IPS-20b (cell line): ENCODE measurements at regions not wholly inside any gene's neighbourhood (a gene's known extent, or its start where the extent isn't known, plus 50 kb on each side); places are given as distances from the start of the nearest gene placed in this dataset.

Experiments
- H3K27ac ChIP-seq: one replicate; pipeline ENCODE4 v1.5.1; 2013; ENCODE audit warnings: low read length
- H3K27me3 ChIP-seq: 2 replicates; pipeline ENCODE4 v1.6.1; 2013; ENCODE audit warnings: mild to moderate bottlenecking, low read length, inconsistent platforms; ENCODE audit not compliant: insufficient read depth
- H3K36me3 ChIP-seq: 2 replicates; pipeline ENCODE4 v1.6.1; 2013; ENCODE audit warnings: low read depth, mild to moderate bottlenecking, inconsistent platforms, low read length, moderate library complexity; ENCODE audit not compliant: insufficient read depth
- H3K4me1 ChIP-seq: 2 replicates; pipeline ENCODE4 v1.6.1; 2013; ENCODE audit warnings: mild to moderate bottlenecking, control low read depth, inconsistent platforms, low read length, moderate library complexity; ENCODE audit not compliant: insufficient read depth
- H3K4me3 ChIP-seq: 2 replicates; pipeline ENCODE4 v1.5.1; 2013; ENCODE audit warnings: mild to moderate bottlenecking, low read length, inconsistent platforms
- H3K9ac ChIP-seq: 2 replicates; pipeline ENCODE4 v1.6.1; 2013; ENCODE audit warnings: low read depth, mild to moderate bottlenecking, inconsistent platforms, low read length, moderate library complexity
- H3K9me3 ChIP-seq: 2 replicates; pipeline ENCODE4 v1.6.1; 2013; ENCODE audit warnings: mild to moderate bottlenecking, low read depth, low read length, inconsistent platforms; ENCODE audit not compliant: insufficient read depth

DNA sequence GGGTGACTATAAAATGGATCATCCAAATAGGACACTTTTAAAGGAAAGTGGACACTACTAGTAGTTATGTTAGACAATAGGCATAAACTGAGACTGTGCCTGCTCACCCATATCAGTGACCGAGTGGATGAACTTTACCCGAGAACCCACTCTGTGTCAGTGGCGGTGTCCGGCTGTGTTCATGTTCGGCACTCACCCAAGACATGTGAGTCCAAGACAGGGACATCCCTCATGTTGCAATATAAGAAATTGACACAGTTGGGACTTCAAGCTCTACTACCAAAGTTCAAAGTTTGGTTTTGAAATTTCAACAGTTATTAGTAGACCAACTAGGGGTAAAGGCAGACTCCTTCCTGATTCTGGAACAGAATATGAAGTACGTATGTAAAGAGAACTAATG, 326.3 kb upstream of the TNP1 start:
- Histone ChIP-seq H3K36me3 (no peaks in the 10 kb centered on the region), H3K27me3 (no peaks in the 10 kb centered on the region), H3K4me3 (no peak overlapping the region), H3K4me1 (no peaks in the 10 kb centered on the region), H3K27ac (no peak overlapping the region), H3K9me3 (no peaks in the 10 kb centered on the region), H3K9ac (no peak overlapping the region)

DNA sequence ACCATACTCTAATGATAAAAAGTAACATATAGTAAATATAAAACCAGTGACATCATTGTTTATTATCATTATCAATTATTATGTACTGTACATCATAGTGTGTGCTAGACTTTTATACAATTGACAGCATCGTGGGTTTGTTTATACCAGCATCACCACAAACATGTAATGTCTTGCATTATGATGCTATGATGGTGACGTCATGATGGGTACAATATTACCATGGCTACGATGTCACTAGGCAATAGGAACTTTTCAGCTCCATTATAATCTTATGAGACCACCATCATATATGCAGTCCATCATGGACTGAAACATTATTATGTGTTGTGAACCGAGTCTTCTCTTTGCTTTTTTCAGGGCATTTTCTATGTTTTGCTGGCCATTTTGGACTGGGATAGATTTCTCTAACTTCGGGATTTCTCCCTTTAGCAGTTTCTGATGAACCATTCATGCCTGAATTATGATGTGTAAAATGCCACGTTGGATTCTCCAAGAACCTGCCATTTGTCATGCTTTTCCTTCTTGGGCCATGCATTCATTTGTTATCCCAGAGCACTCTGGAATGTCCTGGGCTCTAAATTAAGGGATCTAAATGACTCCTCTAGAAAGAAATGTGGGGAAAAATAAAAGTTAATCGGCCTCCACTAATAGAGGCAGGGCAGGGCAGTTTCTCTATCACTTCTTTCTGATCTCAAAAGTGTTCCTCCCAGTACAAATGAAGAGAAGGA, 325.6 kb upstream of the TNP1 start:
- Histone ChIP-seq H3K9ac (no peak overlapping the region), H3K9me3 (no peaks in the 10 kb centered on the region), H3K27ac (no peak overlapping the region), H3K27me3 (no peaks in the 10 kb centered on the region), H3K4me1 (no peaks in the 10 kb centered on the region), H3K4me3 (no peak overlapping the region), H3K36me3 (no peaks in the 10 kb centered on the region)

DNA sequence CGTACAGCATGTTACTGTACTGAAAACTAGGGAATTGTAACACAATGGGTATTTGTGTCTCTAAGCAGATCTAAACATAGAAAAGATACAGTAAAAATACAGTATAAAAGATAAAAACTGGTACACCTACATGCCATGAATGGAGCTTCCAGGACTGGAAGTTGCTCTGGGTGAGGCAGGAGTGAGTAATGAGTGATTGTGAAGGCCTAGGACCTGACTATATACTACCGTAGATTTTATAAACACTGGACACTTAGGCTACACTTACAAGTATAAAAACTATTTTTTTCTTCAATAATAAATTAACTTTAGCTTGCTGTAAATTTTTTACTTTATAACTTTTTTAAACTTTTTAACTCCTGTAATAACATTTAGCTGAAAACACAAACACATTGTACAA, 324.4 kb upstream of the TNP1 start:
- Histone ChIP-seq H3K9me3 (no peaks in the 10 kb centered on the region), H3K4me1 (peaks cover 5% of the 10 kb centered on the region; the same call in 1 of the 2 replicates), H3K27ac (no peak overlapping the region), H3K36me3 (no peaks in the 10 kb centered on the region), H3K27me3 (no peaks in the 10 kb centered on the region), H3K4me3 (no peak overlapping the region), H3K9ac (no peak overlapping the region)

DNA sequence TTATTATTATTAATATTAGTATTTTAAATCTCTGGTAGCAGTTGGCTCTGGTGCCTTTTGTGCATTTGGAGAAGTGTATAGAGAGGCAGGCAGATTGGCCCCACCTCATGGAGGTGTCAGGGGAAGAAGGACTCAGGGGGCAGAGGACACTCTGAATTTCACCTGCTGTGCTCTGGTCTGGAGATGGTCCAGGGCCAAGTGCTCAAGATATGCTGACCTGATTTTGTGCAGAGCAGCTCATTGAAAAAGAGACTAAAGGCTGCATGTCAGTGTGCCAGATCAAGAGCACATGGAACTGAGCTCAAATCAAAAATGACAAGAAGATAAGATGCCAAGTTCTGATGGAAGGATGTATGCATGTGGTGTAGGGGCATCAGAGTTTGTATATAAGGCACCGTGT, 323.6 kb upstream of the TNP1 start:
- H3K4me3 ChIP-seq = no peak overlapping the region
- no peak overlapping the region for H3K9ac ChIP-seq
- H3K36me3 ChIP-seq = no peaks in the 10 kb centered on the region
- H3K27ac ChIP-seq = no peak overlapping the region
- H3K4me1 ChIP-seq = peaks cover 5% of the 10 kb centered on the region; the same call in 1 of the 2 replicates
- no peaks in the 10 kb centered on the region for H3K27me3 ChIP-seq
- no peaks in the 10 kb centered on the region for H3K9me3 ChIP-seq

DNA sequence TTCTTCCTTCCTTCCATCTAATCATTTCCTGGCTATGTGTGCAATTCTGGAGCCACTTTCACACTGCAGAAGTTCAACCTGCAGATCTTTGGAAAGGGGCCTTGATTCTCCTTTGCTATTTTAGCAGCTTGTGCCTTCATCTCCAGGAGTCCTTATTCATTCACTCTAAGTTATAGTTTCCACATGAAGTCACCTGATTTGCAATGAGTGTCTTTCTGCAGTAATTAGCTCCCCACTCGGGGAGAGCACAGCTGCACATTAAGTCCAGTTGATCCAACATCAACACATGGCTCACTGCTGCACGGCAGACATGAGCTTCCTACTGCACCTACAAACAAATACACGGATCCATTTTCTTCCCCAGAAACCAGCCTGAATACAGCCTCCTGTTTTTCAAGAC, 323.1 kb upstream of the TNP1 start:
- Histone ChIP-seq H3K36me3 (no peaks in the 10 kb centered on the region), H3K4me3 (no peak overlapping the region), H3K4me1 (peaks cover 5% of the 10 kb centered on the region; the same call in 1 of the 2 replicates), H3K9me3 (peaks cover 3% of the 10 kb centered on the region; the same call in 1 of the 2 replicates), H3K27me3 (no peaks in the 10 kb centered on the region), H3K27ac (no peak overlapping the region), H3K9ac (no peak overlapping the region)

DNA sequence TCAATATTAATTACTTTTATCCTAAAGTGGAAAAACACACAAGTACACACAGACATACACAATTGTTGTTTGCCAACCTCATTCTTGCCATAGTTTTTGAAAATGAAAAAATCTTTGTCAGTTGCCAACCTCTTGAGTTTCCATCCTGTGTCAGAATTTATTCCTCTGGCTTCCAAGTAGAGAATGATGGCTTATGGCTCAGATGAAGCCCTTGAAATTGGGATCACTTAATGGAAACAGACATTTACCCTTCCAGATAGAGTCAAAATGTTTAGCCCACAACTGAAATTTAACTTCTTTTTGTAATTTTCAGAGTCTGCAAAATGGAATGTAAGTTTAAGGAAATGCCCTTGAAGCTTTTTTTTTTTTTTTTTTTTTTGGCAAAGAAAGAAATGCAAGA, 321.6 kb upstream of the TNP1 start:
- Histone ChIP-seq H3K4me1 (peaks cover 5% of the 10 kb centered on the region; the same call in 1 of the 2 replicates), H3K9me3 (peaks cover 6% of the 10 kb centered on the region), H3K4me3 (no peak overlapping the region), H3K36me3 (no peaks in the 10 kb centered on the region), H3K27ac (no peak overlapping the region), H3K27me3 (no peaks in the 10 kb centered on the region), H3K9ac (no peak overlapping the region)

DNA sequence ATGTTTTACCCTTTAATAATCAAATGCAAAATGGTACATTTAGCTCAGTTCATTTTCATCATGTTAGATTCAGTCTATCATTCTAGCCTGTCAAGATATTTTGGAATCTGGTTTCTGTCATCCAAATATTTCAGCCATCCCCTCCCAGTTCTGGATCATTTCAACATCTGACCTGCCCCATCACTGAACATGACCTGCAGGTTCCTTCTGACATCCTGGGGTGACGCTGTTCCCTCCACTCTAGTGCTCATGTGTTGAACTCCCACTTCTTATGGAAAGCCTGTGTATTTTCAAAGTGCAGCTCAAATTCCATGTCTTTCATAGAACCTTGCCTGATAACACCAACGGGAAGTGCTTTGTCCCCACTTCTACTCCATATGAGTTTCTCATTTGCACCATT, 320.0 kb upstream of the TNP1 start:
- Histone ChIP-seq H3K9ac (no peak overlapping the region), H3K27me3 (no peaks in the 10 kb centered on the region), H3K4me1 (peaks cover 5% of the 10 kb centered on the region; the same call in 1 of the 2 replicates), H3K4me3 (no peak overlapping the region), H3K36me3 (no peaks in the 10 kb centered on the region), H3K9me3 (peaks cover 12% of the 10 kb centered on the region), H3K27ac (no peak overlapping the region)

DNA sequence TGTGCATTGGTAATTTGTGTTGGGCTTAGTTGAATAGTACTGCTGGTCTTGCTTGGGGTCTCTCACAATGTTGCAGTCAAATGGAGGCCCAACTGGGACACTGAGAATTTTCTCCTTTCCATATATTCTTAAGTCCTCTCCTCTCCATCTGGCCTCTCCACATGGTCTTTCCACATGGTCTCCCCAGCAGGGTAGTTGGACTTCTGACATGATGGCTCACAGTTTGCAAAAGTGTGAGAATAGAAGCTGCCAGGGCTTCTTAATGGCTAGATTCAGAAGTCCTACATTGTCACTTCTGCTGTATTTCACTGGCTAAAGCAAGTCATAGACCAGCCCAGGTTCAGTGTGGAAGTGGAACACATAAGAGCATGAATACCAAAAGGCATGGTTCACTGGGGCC, 318.5 kb upstream of the TNP1 start:
- Histone ChIP-seq H3K27ac (no peak overlapping the region), H3K4me3 (no peak overlapping the region)

DNA sequence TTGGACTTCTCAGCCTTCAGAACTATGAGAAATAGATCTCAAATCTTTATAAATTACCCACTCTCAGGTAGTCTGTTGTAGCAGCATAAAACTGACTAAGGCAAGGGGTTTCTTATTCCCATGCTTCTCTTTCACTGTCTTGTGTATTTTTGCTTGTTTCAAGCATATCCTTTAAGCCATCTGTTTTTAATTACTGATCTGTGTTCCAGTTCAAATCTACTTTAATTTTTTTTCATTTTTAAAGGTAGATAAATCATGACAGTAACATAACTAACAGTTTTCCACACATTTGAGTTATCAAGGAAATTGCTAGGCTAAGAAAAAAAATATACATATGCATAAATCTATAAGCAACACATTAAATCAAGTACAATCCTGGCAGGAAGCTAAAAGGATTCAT, 317.9 kb upstream of the TNP1 start:
- Histone ChIP-seq H3K27ac (no peak overlapping the region), H3K4me1 (peaks cover 5% of the 10 kb centered on the region; the same call in 1 of the 2 replicates), H3K4me3 (no peak overlapping the region), H3K9me3 (peaks cover 12% of the 10 kb centered on the region), H3K36me3 (no peaks in the 10 kb centered on the region), H3K9ac (no peak overlapping the region), H3K27me3 (no peaks in the 10 kb centered on the region)

More for the DNA sequence above, 318.5 kb upstream of the TNP1 start:
- no peaks in the 10 kb centered on the region for H3K27me3 ChIP-seq
- peaks cover 5% of the 10 kb centered on the region; the same call in 1 of the 2 replicates for H3K4me1 ChIP-seq
- H3K9me3 ChIP-seq = peaks cover 12% of the 10 kb centered on the region
- H3K9ac ChIP-seq = no peak overlapping the region
- no peaks in the 10 kb centered on the region for H3K36me3 ChIP-seq

DNA sequence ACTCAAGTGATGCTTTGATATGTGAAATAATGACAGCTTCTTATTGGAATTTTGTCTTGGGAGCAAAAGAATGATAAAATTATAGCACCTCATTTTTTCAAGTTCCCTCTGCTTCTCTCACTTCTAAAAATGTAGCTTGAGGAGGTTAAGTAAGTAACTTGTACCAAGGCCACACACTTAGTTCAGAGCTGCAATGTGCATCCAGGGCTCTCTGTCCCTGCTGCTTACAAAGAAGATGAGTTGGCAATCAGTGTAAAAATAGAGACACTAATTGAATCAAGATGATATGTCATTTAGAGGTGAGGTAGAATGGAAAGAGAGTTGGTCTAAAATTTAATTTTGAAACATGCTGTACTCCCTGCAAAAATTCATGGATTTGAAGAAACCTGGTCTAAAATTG, 312.0 kb upstream of the TNP1 start:
- no peaks in the 10 kb centered on the region for H3K27me3 ChIP-seq
- no peak overlapping the region for H3K9ac ChIP-seq
- H3K27ac ChIP-seq = no peak overlapping the region
- no peak overlapping the region for H3K4me3 ChIP-seq
- H3K4me1 ChIP-seq = no peaks in the 10 kb centered on the region
- H3K36me3 ChIP-seq = no peaks in the 10 kb centered on the region
- H3K9me3 ChIP-seq = peaks cover 10% of the 10 kb centered on the region

DNA sequence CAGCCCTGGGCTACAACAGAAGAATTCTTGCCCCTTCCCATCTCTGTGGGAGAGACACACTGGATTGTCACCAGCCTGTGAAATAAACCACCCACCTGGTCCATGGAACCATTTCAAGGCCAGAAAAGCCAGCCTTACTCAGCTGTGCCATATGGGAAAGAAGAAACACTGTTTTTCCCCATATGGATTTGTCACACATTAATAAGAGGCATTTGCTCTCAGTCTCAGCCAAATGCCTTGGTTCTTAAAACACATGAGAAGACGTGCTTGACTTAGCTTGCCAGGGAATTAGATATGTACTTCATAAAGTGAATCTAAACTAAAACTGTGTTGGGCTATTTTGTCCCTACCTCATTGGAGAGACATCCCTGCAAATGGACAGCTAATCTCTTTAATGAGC, 308.6 kb upstream of the TNP1 start:
- no peaks in the 10 kb centered on the region for H3K36me3 ChIP-seq
- no peaks in the 10 kb centered on the region for H3K27me3 ChIP-seq
- H3K4me1 ChIP-seq = no peaks in the 10 kb centered on the region
- no peak overlapping the region for H3K4me3 ChIP-seq
- no peak overlapping the region for H3K27ac ChIP-seq
- no peaks in the 10 kb centered on the region for H3K9me3 ChIP-seq
- no peak overlapping the region for H3K9ac ChIP-seq

DNA sequence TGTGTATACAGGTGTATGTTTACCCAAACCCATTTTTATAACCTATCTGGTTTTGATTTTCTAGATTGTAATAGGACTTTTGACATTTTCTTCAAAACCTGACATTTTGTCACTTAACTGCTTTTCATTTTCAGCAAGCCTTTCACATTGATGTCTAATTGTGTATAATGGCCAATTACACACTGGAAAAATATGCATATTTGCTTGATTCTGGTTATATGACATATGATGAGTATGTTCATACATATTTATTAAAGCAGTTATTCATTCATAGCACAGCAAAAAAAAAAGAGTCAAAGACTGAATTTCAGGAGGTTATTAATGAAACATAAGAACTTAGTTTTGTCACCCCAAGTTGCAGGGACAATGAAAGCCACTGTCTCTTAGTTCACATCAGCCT, 307.7 kb upstream of the TNP1 start:
- H3K4me3 ChIP-seq = no peak overlapping the region
- H3K4me1 ChIP-seq = no peaks in the 10 kb centered on the region
- no peak overlapping the region for H3K9ac ChIP-seq
- no peaks in the 10 kb centered on the region for H3K36me3 ChIP-seq
- no peaks in the 10 kb centered on the region for H3K27me3 ChIP-seq
- H3K27ac ChIP-seq = no peak overlapping the region
- no peaks in the 10 kb centered on the region for H3K9me3 ChIP-seq
